Neural progenitor cell (in vitro differentiated cells): ENCODE measurements at regions not wholly inside any gene's neighbourhood (a gene's known extent, or its start where the extent isn't known, plus 50 kb on each side); places are given as distances from the start of the nearest gene placed in this dataset.

Source experiments
- DNase-seq: peaks from one replicate; pipeline ENCODE4 v3.0.0-alpha.2; 2016; ENCODE audit warnings: low spot score
- H2AFZ ChIP-seq: fragments of 200-600 bp; sonication (generic); replicated peaks from 2 replicates; pipeline ENCODE4 v1.6.1; 2016; ENCODE audit warnings: antibody characterized with exemption
- H3F3A ChIP-seq: fragments of 200-600 bp; sonication (generic); 2 replicates; pipeline ENCODE4 v1.6.1; 2016; ENCODE audit warnings: antibody characterized with exemption, low read depth
- H3K27ac ChIP-seq: fragments of 200-600 bp; sonication (generic); 2 replicates; pipeline ENCODE4 v1.5.1; 2016; ENCODE audit warnings: mild to moderate bottlenecking
- H3K27me3 ChIP-seq: fragments of 200-600 bp; sonication (generic); 2 replicates; pipeline ENCODE4 v1.6.1; 2016; ENCODE audit warnings: mild to moderate bottlenecking, moderate library complexity
- H3K36me3 ChIP-seq: fragments of 200-600 bp; sonication (generic); 2 replicates; pipeline ENCODE4 v1.5.1; 2016
- H3K4me1 ChIP-seq: fragments of 200-600 bp; sonication (generic); 2 replicates; pipeline ENCODE4 v1.6.1; 2016; ENCODE audit warnings: mixed run types
- H3K4me2 ChIP-seq: fragments of 200-600 bp; sonication (generic); 2 replicates; pipeline ENCODE4 v1.6.1; 2016
- H3K4me3 ChIP-seq: fragments of 200-600 bp; sonication (generic); 2 replicates; pipeline ENCODE4 v1.5.1; 2016
- H3K79me2 ChIP-seq: fragments of 200-600 bp; sonication (generic); 2 replicates; pipeline ENCODE4 v1.6.1; 2016; ENCODE audit warnings: low read depth
- H3K9ac ChIP-seq: fragments of 200-600 bp; sonication (generic); 2 replicates; pipeline ENCODE4 v1.6.1; 2016
- H3K9me3 ChIP-seq: fragments of 200-600 bp; sonication (generic); 2 replicates; pipeline ENCODE4 v1.5.1; 2016; ENCODE audit warnings: low read depth
- H4K20me1 ChIP-seq: fragments of 200-600 bp; sonication (generic); 2 replicates; pipeline ENCODE4 v1.6.1; 2016; ENCODE audit warnings: low read depth
- H3K27ac Mint-ChIP-seq: 3 replicates; pipeline ENCODE4 v1.8.0; 2021; ENCODE audit warnings: mixed read lengths
- H3K27me3 Mint-ChIP-seq: 2 replicates; pipeline ENCODE4 v1.8.0; 2022; ENCODE audit warnings: low read depth, mild to moderate bottlenecking, inconsistent platforms, moderate library complexity, mixed read lengths; ENCODE audit not compliant: insufficient read depth
- H3K36me3 Mint-ChIP-seq: 3 replicates; pipeline ENCODE4 v1.8.0; 2021; ENCODE audit warnings: mixed read lengths
- H3K4me1 Mint-ChIP-seq: 3 replicates; pipeline ENCODE4 v1.8.0; 2021; ENCODE audit warnings: mixed read lengths
- H3K4me3 Mint-ChIP-seq: 3 replicates; pipeline ENCODE4 v1.8.0; 2021; ENCODE audit warnings: mild to moderate bottlenecking, moderate library complexity, mixed read lengths
- H3K9me3 Mint-ChIP-seq: 3 replicates; pipeline ENCODE4 v1.8.0; 2020; ENCODE audit warnings: mixed read lengths
- EZH2 ChIP-seq: fragments of 200-600 bp; sonication (generic); IDR thresholded peaks from 2 replicates; pipeline ENCODE4 v1.6.1; 2017; ENCODE audit warnings: antibody characterized with exemption, mild to moderate bottlenecking, moderate library complexity
- EZH2phosphoT487 ChIP-seq: fragments of 200-600 bp; sonication (generic); IDR thresholded peaks from 2 replicates; pipeline ENCODE4 v1.6.1; 2017; ENCODE audit warnings: antibody characterized with exemption
- TF ChIP-seq, protein P1 (sequence below): fragments of 200-600 bp; sonication (generic); IDR thresholded peaks from 2 replicates; pipeline ENCODE4 v1.5.1; 2017; ENCODE audit warnings: antibody characterized with exemption, mild to moderate bottlenecking

DNA sequence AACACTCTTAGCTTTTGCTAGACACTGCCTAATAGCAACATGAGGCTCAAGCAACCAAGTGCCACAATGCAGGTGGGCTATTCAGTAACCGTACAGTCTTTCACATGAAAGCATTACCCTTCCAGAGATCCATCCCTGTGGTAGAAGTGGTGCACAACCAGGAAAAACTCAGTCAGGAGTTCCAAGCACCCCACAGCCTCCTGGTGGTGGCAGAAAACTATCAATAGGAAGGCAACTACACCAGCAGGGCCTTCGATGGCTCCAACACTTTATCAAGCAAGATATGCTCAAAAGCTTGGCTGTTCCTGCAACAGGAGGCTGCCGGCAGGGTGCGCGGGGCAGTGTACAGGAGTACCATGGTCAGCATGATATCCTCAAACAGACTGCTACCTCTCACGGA, 176.1 kb upstream of the DLGAP1 start:
- Histone ChIP-seq H3K27me3 (no peaks in the 10 kb centered on the region), H3K27ac (no peak overlapping the region), H3K9ac (no peak overlapping the region), H3K79me2 (no peaks in the 10 kb centered on the region), H3K36me3 (no peaks in the 10 kb centered on the region), H3K4me3 (no peak overlapping the region), H3F3A (no peaks in the 10 kb centered on the region), H3K9me3 (no peaks in the 10 kb centered on the region), H4K20me1 (no peaks in the 10 kb centered on the region), H3K4me1 (no peaks in the 10 kb centered on the region), H3K4me2 (no peak overlapping the region), H2AFZ (peak overlapping the region; percentile 74)
- Mint-ChIP-seq H3K27ac (no peak overlapping the region), H3K4me1 (peaks cover 4% of the 10 kb centered on the region), H3K4me3 (no peak overlapping the region), H3K36me3 (no peaks in the 10 kb centered on the region), H3K27me3 (no peaks in the 10 kb centered on the region), H3K9me3 (no peaks in the 10 kb centered on the region)
- no peak for DNase-seq
- no peak for TF ChIP-seq EZH2phosphoT487
- TF ChIP-seq, protein P1, sequence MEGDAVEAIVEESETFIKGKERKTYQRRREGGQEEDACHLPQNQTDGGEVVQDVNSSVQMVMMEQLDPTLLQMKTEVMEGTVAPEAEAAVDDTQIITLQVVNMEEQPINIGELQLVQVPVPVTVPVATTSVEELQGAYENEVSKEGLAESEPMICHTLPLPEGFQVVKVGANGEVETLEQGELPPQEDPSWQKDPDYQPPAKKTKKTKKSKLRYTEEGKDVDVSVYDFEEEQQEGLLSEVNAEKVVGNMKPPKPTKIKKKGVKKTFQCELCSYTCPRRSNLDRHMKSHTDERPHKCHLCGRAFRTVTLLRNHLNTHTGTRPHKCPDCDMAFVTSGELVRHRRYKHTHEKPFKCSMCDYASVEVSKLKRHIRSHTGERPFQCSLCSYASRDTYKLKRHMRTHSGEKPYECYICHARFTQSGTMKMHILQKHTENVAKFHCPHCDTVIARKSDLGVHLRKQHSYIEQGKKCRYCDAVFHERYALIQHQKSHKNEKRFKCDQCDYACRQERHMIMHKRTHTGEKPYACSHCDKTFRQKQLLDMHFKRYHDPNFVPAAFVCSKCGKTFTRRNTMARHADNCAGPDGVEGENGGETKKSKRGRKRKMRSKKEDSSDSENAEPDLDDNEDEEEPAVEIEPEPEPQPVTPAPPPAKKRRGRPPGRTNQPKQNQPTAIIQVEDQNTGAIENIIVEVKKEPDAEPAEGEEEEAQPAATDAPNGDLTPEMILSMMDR, result peak; percentile 19

DNA sequence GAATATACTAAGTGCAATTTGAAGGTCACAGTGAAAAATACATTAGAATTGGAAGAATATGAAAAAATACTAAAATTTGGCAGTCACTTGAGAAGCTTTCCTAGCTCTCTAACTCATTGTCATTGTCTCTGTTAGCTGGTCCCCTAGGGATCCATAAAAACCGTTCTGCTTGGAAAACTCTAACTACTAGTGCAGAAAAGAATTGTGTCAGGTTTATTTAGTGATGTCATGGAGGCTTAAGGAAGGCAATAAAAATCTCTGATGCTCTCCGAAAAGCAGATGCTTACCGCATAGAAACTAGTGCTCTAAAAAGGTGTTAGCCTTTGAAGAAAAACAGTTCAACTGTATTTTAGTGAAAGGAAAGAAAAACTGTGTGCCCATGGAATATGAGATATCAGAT, 150.1 kb upstream of the DLGAP1 start:
- no peak for DNase-seq

DNA sequence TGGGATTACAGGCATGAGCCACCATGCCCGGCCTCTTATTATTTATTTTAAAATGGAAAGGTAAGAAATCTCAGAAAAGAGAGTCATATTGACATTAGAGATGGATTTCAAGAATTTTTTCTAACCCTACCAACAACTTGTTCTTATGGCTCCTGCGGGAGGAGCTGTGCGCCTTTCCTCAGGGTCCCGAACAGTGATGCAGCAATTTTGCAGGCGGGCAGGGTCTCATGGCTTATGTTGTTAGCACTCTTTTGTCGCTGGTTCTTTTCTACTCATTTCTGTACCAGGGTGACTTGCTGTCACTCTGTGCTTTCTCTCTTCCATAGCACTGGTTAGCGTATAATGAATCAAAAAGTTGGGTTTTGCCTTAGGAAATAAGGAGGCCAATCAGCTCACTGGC, 148.8 kb upstream of the DLGAP1 start:
- no peak overlapping the region for H3K4me3 ChIP-seq
- no peaks in the 10 kb centered on the region for H3K9me3 Mint-ChIP-seq
- H3K27me3 ChIP-seq, result no peaks in the 10 kb centered on the region
- H3K4me1 ChIP-seq, result no peaks in the 10 kb centered on the region
- no peaks in the 10 kb centered on the region for H3K36me3 ChIP-seq
- no peak overlapping the region for H3K9ac ChIP-seq
- H3K27ac Mint-ChIP-seq, result no peak overlapping the region
- peaks cover 2% of the 10 kb centered on the region for H3K27me3 Mint-ChIP-seq
- DNase-seq, result peak; percentile 27
- no peaks in the 10 kb centered on the region for H3K9me3 ChIP-seq
- H3K27ac ChIP-seq, result no peak overlapping the region
- H3K4me1 Mint-ChIP-seq, result peaks cover 4% of the 10 kb centered on the region
- no peaks in the 10 kb centered on the region for H4K20me1 ChIP-seq
- H3K79me2 ChIP-seq, result no peaks in the 10 kb centered on the region
- no peak for TF ChIP-seq EZH2phosphoT487
- TF ChIP-seq, protein P1, result peak; percentile 22
- H3K4me3 Mint-ChIP-seq, result no peak overlapping the region
- no peaks in the 10 kb centered on the region for H3K36me3 Mint-ChIP-seq
- no peaks in the 10 kb centered on the region for H3F3A ChIP-seq
- peak overlapping the region; percentile 96 for H2AFZ ChIP-seq
- no peak overlapping the region for H3K4me2 ChIP-seq

More for the DNA sequence above, 150.1 kb upstream of the DLGAP1 start:
- H3K4me1 ChIP-seq, result no peaks in the 10 kb centered on the region
- H3F3A ChIP-seq, result no peaks in the 10 kb centered on the region
- no peaks in the 10 kb centered on the region for H3K79me2 ChIP-seq
- Mint-ChIP-seq H3K27me3 (peaks cover 2% of the 10 kb centered on the region), H3K36me3 (no peaks in the 10 kb centered on the region), H3K9me3 (no peaks in the 10 kb centered on the region), H3K27ac (no peak overlapping the region), H3K4me1 (peaks cover 4% of the 10 kb centered on the region), H3K4me3 (no peak overlapping the region)
- H2AFZ ChIP-seq, result no peak overlapping the region
- no peaks in the 10 kb centered on the region for H4K20me1 ChIP-seq
- H3K4me3 ChIP-seq, result no peak overlapping the region
- H3K27me3 ChIP-seq, result no peaks in the 10 kb centered on the region
- no peaks in the 10 kb centered on the region for H3K9me3 ChIP-seq
- H3K4me2 ChIP-seq, result no peak overlapping the region
- TF ChIP-seq EZH2phosphoT487 (no peak), EZH2 (no peak)
- TF ChIP-seq, protein P1, result no peak
- H3K27ac ChIP-seq, result no peak overlapping the region
- H3K36me3 ChIP-seq, result no peaks in the 10 kb centered on the region
- no peak overlapping the region for H3K9ac ChIP-seq

DNA sequence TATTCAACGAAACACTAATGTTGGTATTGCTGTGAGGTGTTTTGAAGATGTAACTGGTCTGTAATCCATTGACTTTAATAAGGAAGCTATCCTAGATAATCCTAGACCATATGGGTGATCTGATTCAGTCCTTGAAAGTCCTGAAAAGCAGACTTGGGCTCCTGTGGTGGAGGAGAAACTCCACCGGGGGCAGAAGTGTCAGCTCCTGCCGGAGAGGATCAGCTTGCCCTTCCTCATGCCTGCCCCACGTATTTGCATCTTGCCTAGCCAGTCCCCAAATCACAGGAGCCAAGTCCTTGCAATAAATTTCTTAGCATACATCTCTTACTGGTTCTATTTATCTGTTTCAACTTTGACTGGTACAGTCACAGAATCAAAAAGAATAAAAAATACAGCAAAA, 144.2 kb upstream of the DLGAP1 start:
- H3K27ac Mint-ChIP-seq, result no peak overlapping the region

More for the DNA sequence above, 144.2 kb upstream of the DLGAP1 start:
- Histone ChIP-seq H3F3A (no peaks in the 10 kb centered on the region), H3K27me3 (no peaks in the 10 kb centered on the region), H3K4me2 (no peak overlapping the region), H3K9me3 (no peaks in the 10 kb centered on the region), H3K36me3 (no peaks in the 10 kb centered on the region), H3K27ac (no peak overlapping the region), H3K4me1 (no peaks in the 10 kb centered on the region), H4K20me1 (no peaks in the 10 kb centered on the region), H3K4me3 (no peak overlapping the region), H2AFZ (no peak overlapping the region), H3K9ac (no peak overlapping the region), H3K79me2 (no peaks in the 10 kb centered on the region)
- Mint-ChIP-seq H3K4me1 (no peaks in the 10 kb centered on the region), H3K36me3 (no peaks in the 10 kb centered on the region), H3K27me3 (peaks cover 2% of the 10 kb centered on the region), H3K9me3 (no peaks in the 10 kb centered on the region), H3K4me3 (no peak overlapping the region)
- no peak for TF ChIP-seq EZH2
- TF ChIP-seq, protein P1, result peak; percentile 27
- no peak for TF ChIP-seq EZH2phosphoT487
- DNase-seq, result peak; percentile 34
